GM04503 (cell line): ENCODE measurements at regions not wholly inside any gene's neighbourhood (a gene's known extent, or its start where the extent isn't known, plus 50 kb on each side); places are given as distances from the start of the nearest gene placed in this dataset.
"Not testable (repeated sequence)": the region's sequence is repeated elsewhere in the genome, so short reads cannot be mapped to it uniquely, and the experiment has no call there.

Source experiments
- DNase-seq: peaks from one replicate; pipeline ENCODE4 v3.0.0-alpha.2; 2012; ENCODE audit warnings: low read depth

DNA sequence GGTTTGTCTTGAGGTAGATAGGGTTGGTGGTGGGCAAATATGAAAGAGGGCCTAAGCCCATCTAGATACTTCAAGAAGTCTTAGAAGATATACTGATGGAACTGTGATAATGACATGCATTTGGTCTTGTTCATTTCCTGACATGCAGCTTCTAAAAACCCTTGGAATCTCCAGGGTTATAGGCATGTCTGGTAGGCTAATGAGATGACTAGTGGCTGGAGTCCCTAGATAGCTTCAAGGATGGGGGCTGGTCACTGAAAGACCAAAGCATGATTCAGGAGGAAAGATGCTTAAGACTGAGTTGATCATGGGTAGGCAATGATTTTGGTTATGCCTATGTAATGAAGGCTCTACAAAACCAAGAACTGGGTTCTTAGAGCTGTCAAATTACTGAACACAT lies 217.9 kb upstream of the MOCS1 start:
- no peak for DNase-seq

DNA sequence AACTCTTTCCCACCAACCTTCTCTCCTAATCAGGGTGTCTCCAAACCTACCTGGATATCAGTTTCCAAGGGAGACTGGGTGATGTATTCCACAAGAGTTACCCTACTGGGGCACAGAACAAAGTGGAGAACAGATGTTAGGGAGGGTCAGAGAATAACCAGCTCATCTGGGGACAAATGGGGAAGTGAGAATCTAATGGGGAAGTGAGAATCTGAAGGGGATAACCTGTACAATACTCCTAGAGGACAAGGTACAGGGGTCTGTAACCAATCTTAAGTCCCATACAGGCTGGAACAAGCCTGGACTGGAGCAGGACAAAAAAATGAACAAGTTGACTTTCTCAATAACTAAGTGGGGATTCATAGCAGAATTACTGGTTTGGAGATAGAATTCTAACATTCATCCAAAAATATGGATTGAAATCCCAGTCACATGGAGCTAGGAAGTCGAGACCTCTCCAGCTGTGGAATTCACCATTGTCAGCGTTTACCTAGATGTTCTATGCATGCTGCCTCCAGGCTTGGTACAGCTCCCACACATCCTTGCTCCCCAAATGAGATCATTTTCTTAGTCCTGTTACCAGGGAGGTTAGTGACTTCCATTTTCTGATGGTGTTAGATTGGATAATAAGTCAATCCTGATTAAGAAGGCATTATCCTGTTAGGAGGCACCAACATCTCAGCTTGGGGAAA lies 214.8 kb upstream of the MOCS1 start:
- no peak for DNase-seq

DNA sequence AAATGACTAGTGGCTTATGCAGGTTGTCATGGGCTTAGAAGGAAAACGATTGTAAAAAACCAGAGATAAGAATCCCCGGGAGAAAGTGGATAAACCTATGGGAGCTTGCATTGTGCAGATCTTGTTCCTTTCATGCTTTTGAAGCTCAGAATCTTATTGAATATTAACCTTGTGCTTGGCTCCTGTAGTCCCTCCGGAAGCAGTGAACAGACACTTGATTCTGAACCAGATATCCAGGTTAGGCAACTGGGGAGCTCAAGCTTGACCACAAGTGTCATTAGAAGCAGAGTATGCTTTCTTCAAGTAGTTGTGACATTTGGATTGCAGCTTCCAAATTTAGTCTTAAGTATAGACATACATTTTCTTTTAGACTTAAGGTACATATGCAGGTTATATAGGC lies 212.6 kb upstream of the MOCS1 start:
- DNase-seq = no peak

DNA sequence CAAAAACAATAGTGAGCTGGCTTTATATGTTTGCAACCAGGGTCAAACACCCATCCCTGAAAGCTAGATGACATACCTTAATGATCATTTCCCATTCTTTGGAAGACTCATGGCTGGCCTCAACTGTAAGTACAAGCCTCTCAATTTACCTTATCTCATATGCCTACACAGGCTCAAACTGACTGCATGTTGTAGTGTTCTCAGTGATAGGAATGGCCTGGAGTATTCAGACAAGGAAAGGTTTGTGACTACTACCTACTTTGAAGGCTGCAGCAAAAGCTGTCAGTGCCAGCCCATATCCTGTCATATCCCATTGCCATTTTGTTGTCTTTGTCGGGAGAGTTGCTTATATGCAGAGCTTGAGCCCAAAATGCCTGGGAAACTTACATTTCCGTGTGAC lies 205.2 kb upstream of the MOCS1 start:
- no peak for DNase-seq

DNA sequence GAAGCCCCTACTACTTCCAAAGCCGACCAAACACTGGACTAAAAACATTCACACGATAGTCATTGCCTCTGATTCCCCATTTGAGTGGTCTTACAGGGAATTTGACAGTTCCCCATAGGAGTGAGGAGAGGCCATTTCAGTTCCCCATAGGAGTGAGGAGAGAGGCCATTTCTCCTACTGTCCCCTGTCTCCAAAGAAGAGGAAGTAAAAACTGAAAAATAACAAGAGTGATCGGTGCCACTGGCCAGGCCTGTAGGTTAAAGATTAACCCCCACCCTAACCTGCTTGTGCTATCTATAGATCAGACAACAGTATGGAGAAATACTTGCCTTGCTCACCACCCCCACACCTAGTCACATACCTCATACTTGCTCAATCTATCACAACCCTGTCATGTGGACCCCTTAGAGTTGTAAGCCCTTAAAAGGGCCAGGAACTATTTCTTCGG lies 204.0 kb upstream of the MOCS1 start:
- DNase-seq = no peak

DNA sequence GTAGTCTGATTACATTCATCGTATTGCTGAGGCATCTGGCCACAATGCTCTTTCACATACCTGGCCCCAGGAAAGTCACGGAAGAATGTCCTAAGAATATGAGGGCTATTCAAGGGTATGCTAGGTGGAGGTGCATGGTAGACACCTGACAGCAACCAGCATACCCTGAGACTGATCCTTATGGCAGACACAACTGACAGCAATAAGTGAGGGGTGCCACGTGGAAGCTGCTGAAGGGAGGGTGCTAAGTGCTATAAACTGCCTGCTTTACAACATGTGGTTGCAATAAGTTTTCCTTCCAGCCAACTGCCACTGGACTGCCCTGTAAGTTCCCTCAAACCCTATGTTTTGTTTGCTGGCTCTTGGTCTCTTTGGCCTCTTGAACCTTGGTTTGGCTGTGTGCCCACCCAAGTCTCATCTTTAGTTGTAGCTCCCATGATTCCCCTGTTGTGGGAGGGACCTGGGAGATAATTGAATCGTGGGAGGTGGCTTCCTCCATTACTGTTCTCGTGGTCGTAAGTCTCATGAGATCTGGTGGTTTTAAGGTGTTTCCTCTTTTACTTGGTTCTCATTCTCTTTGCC lies 201.3 kb upstream of the MOCS1 start:
- DNase-seq = no peak

DNA sequence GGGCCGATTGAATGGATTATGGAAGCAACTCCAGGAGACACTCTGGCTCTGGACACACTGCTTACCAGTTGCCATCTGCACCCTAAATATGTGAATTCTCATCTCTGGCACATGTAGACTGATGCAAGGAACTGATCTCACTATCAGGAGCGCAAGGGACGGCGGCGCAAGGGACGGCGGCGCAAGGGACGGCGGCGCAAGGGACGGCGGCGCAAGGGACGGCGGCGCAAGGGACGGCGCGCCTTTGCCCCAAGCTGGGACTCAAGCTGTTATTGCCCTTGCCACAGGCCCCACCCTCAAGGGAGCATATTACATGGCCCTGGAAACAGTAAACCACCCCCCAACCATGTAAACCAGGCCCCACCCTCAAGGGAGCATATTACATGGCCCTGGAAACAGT lies 199.7 kb upstream of the MOCS1 start:
- DNase-seq = not testable (repeated sequence)

DNA sequence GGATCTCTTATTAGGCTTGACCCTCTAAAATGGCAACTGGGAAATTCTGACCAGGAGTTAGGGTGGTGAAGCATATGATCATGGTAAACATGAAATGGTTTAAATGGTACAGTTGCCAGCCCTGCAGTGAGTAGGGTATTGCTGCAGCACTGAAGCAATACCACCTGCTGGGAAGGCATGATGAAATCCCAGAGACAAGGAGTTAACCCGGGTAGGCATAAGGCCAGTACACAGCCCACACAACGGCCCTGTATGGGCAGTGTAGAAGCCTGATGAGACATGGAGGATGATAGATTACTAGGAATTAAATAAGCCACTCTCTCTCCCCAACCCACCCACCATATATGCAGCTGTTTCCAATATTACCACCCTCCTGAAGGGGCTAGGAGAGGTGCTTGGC lies 197.4 kb upstream of the MOCS1 start:
- no peak for DNase-seq

DNA sequence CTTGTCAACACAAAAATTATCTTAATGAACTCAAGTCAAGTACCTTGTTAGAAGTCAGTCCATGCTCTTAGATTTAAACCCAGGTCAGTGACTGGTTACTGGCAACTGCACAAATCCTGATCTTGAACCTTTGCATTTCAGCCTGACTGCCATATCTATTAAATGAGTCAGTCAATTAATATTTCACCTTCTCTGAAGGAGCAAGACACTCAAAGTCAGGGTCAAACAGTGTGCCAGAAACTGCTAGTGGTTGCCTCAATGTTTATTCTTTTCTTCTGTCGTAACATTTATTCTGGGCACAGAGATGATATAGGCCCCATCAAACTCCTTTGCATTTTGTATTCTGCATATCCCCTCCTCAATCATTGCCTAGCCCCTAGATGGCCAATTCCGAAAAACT lies 193.9 kb upstream of the MOCS1 start:
- DNase-seq = no peak

DNA sequence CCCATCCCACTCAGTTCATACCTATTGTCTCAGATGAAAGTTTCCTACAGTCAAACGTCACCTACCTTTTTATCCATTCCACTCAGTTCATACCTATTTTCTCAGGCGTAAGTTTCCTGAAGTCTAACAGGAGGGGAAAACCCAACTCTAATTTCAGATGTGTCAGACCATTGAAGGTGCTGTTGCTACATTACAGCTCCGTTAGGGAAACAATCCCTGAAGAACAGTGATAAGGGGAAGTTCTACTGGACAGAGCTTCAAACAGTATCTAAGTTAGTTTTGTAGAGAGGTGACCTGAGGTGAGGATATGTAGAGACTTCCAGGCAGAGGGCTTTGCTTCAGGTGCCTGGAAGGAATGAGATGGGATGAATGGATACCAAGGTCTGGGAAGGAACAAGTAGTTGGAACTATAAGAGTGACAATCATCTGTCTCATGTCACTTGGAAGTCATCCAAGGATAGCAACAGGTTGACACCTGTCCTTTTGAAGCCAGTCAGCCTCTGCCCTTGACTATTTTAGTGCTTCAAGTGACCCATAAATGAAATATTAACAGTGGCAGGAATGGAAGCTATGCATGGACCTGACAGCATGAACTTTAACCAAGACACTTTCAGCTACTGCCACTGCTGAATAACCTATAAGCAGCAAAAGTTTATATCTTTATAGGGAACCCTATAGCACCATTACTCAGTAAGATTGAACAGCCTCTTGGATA lies 191.6 kb upstream of the MOCS1 start:
- no peak for DNase-seq

DNA sequence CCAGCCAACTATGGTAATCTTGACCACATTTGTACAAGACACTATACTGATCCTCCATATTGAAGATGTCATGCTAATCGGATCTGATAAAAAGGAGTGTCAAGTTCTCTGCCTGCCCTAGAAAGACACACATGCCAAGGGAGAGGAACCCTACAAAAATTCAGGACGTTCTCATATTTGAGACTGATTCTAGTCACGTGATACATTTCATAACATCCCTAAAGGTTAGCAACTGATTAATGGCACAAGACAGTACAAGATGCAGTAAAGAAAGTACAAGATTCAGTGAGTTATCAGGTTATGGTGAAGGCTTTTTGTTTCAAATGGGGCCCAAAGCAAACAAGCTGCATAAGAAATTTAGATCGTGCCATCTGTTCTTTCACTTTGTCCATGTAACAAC lies 190.7 kb upstream of the MOCS1 start:
- DNase-seq = no peak

DNA sequence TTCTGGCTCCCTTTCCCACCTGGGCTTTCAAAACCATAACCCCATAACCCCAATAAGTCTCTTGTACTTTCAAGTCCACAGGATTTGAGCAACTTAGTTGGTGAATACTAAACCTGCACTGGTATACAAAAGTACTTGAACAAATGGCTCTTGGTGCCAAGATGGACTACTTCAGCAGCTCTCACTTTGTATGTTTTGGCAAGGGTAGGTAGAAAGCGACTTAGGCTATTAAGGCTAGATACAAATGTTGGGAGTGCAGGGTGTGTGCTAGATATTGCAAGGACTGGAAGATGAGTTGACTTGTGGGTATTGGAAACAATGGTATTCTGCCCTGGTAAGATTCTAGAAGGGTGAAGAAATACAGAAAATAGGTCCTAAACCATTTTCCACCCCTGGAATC lies 182.6 kb upstream of the MOCS1 start:
- no peak for DNase-seq

DNA sequence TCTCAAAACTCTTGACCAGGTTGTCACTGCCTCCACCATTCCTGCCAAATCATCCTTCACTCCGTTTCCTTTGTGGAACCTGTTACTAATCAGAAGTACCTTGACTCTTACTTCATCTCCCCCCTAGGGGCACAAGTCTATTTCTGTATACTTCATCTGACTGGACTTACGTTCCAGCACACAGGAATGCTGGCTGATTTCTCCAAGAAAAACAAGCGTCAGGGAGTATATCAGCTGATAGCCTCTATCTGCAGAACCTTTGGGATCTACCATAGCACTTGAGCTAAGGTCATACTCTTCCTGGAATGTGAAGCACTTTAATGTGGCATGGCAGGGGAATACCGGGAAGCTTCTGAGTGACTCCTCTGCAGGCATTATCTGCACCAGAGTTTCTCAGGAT lies 178.1 kb upstream of the MOCS1 start:
- DNase-seq = no peak

DNA sequence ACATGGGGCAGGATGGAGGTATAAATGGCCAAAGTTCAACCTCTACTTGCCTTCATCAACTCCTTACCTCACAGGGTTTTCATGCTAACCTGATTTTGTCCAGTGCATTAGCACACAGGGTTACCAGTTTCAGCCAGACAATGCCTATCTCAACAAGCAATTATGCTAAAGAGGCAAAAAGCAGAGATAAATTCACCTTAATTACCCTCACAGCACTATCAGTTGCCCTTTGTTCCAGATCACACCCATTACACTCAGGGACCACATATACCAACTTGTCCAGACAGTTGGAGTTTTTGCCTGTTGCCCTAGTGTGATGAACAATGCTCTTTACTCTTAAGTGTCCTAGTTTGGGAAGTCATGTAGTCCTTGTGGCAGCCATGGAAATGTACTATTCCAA lies 174.5 kb upstream of the MOCS1 start:
- no peak for DNase-seq

DNA sequence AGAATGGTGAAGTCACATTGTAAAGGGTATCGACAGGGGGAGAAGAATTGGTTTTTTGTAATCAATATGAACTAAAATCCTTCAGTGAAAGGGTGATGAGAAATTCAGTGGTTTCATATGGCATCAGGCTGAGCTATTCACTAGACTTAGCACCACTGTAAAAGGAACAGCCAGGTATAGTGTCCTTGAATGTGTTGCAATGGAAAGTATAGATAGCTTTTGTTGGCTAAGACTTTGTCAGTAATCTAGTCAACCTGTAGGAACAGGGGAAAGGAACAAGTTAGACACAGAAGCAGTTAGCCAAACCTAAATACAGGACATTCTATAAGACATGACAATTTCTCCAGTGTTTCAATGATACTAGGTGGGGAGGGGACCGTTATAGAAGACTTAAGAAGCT lies 172.6 kb upstream of the MOCS1 start:
- DNase-seq = no peak

DNA sequence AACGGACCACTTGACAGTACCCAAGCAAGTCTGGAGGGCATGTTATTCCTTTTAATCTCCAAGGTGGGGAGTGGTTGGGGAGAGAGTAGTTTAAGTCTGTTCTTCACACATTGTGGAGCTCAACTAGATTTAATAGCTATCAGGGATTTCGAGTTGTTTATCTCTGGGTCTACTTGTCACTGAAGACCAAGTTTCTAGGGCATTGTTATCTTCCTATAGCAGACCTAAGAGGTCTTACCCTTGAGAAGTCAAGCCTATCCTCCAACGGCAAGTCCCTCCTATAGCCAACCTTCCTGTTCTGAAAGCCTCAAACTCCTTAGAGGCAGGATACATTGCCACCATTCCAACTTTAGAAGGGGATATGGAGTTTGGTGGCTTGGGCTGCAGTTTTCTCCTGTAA lies 164.5 kb upstream of the MOCS1 start:
- no peak for DNase-seq

DNA sequence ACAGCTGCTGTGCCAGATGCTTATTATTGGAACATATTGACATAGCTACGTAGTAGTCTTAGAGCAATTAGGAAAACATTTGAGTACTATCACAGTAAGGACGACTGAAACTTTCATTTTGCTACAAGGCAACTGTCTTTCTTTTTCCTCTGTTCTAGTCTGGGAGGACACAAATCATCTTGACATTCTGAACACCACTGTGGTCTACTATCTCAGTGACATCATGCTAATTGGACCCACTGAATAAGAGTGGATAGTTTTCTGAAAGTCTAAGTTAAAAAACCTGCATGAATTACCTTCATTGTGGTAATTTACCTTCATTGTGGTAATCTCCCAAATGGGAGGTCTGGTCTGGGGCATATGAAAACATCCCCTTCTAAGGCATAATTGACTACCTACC lies 163.3 kb upstream of the MOCS1 start:
- DNase-seq = no peak

DNA sequence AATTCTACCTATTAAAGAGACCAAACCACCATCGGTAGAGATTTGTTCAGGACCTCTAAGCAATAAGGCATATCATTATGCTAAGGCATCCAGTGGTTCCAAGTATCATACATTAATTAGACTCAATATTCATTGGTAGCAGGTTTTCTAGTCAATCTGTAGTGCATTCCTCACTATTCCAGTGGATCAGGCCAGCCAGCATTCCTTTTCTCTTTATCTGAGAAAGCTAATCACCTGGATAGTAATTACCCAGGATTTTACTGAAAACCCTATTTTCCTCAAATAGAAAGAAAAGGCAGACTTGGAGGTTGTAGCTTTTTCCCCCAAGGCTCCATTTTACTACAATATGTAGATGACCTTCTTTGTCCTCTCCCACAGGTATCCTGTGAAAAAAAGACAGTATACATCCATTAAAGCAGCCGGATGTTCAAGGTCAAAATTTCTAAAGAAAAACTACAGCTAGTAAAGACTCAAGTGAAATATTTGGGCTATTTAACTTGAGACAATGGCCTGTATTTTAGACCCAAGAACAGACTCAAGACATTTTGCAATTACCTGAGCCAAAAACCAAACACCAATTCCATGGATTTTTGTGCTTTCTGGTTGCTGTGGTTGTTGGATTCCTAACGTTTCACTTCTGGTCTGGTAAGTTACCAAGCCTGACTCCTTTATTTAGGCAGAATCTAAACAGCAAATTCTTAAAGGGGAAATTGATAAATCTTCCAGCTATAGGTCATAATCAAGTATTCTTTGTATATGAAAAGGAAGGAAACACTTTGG lies 149.1 kb upstream of the MOCS1 start:
- DNase-seq = no peak

DNA sequence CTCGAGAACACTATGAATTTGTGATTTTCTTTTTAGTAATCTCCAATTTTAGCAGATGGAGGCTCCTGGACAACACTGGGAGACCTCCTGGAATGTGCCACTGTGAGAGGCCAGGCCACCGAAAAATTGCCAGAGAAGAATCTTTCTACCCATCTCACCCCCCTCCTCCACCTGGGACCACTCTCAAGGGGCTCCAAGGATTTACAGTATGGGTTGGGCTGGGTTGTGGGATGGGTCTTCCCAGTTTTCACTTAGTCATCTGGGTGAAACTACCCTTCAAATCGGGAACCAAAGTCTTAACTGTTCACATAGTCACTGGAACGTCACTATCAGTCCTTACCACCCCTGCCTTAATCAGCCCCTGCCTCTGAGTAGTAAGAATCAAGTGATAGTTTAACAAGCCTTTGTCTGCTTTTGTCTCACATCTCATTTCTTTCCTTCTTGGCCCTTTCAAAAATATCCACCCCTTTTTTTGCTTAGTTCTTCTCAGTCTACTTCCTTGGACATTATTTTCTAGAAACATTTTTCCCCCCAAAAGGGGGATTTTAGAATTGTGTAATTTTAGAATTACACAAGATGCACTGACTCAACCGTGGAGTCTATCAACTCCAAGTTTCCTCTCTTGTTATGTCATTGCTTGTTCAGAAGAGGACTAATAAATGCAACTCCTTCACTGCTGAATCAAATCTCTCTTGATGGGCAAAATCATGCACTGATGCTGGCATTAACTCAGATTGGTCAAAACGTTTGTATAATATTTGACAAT lies 148.2 kb upstream of the MOCS1 start:
- DNase-seq = no peak

DNA sequence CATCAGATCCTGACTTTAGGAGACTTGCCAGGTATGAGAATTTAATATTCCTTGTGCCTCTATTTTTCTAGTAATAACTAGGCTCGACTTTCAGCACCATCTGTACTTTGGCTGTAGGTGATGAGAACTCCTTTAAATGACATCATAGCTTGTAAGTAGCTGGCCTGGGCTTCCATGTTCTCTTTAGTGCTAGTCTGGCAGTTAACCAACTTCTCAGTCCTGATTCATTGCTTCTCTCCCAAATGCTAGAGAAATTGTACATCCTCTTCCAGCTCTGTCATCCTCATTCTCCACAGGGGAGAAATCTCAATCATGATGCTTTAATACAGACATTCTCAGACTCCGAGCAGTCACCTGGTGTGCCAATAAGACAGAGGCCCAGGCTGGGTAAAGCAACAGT lies 143.5 kb upstream of the MOCS1 start:
- no peak for DNase-seq

DNA sequence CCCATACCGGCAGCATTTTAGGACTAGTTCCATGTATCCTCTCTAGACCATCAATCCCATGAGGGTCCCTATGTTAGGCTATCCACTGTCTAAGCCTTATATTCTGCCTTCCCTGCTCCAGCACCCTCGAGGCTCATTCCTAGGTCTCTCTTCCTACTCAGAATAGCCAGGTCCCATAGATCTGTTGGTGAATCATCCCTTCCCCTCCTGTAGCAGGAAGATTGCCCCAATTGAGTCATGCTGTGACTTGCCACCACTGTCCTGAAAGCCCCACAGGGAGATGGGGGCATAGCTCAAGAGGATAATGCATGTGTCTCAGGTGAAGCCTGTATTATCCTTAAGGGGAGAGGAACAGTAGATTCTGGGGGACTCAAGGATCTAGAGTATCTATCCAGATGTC lies 143.1 kb upstream of the MOCS1 start:
- no peak for DNase-seq

DNA sequence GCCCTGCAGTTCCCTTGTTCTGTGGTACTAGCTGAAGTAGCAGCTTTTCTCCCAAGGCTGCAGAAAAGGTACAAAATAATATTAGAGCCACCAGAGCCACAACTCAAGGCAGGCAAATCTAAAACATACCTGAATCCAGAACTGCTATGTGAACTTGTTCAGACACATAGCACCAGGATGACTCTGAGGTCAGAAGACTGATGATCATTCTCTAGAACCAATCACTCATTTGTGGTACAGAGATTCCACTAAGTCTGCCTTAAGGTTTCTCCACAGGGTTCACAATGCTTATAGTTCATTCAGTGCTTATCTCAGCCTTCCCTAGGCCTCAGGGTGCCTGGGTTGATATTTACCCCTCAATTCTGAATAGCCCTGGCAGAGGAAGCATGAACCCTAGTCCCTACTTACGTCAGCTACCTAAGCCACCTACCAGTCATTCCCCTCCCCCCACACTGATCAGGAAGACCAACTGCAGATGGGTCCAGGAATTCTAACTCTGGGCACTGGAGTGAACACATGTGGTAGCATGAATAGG lies 140.9 kb upstream of the MOCS1 start:
- DNase-seq = no peak
